Endodermal cell (in vitro differentiated cells): ENCODE measurements at regions not wholly inside any gene's neighbourhood (a gene's known extent, or its start where the extent isn't known, plus 50 kb on each side); places are given as distances from the start of the nearest gene placed in this dataset.

Experiments used
- DNase-seq: peaks from one replicate; pipeline ENCODE4 v3.0.0-alpha.2; 2017
- H3K27ac ChIP-seq: 2 replicates; pipeline ENCODE4 v1.5.1; 2013; ENCODE audit warnings: mild to moderate bottlenecking, low read depth, low read length, moderate library complexity
- H3K27me3 ChIP-seq: 2 replicates; pipeline ENCODE4 v1.6.1; 2013; ENCODE audit warnings: mild to moderate bottlenecking, low read length, moderate library complexity; ENCODE audit not compliant: insufficient read depth, control insufficient read depth, poor library complexity, severe bottlenecking
- H3K36me3 ChIP-seq: 2 replicates; pipeline ENCODE4 v1.7.0; 2013; ENCODE audit warnings: mild to moderate bottlenecking, low read length, moderate library complexity; ENCODE audit not compliant: control insufficient read depth, insufficient read depth
- H3K4me1 ChIP-seq: one replicate; pipeline ENCODE4 v1.7.0; 2013; ENCODE audit warnings: low read length; ENCODE audit not compliant: control insufficient read depth, insufficient read depth
- H3K4me3 ChIP-seq: 2 replicates; pipeline ENCODE4 v1.5.1; 2013; ENCODE audit warnings: mild to moderate bottlenecking, low read length, moderate library complexity
- H3K9ac ChIP-seq: 2 replicates; pipeline ENCODE4 v1.6.1; 2013; ENCODE audit warnings: mild to moderate bottlenecking, low read length, moderate library complexity; ENCODE audit not compliant: poor library complexity, severe bottlenecking; ENCODE audit errors: extremely low read depth
- H3K9me3 ChIP-seq: 2 replicates; pipeline ENCODE4 v1.6.1; 2013; ENCODE audit warnings: mild to moderate bottlenecking, low read length, moderate library complexity; ENCODE audit not compliant: control insufficient read depth
- H3K27ac Mint-ChIP-seq: 2 replicates; pipeline ENCODE4 v1.8.0; 2020; ENCODE audit warnings: mixed read lengths
- H3K27me3 Mint-ChIP-seq: 2 replicates; pipeline ENCODE4 v1.8.0; 2021; ENCODE audit warnings: mild to moderate bottlenecking, mixed read lengths; ENCODE audit not compliant: insufficient read depth
- H3K36me3 Mint-ChIP-seq: 2 replicates; pipeline ENCODE4 v1.8.0; 2020; ENCODE audit warnings: low read depth, mixed read lengths
- H3K4me1 Mint-ChIP-seq: 2 replicates; pipeline ENCODE4 v1.8.0; 2020; ENCODE audit warnings: mixed read lengths
- H3K4me3 Mint-ChIP-seq: 2 replicates; pipeline ENCODE4 v1.8.0; 2020; ENCODE audit warnings: mild to moderate bottlenecking, moderate library complexity, mixed read lengths
- H3K9me3 Mint-ChIP-seq: 2 replicates; pipeline ENCODE4 v1.8.0; 2020; ENCODE audit warnings: mild to moderate bottlenecking, mixed read lengths
- WGBS, 2 experiments: methylation state at CpG; one replicate each; pipeline versions ENCODE4 v1.1.5 to v1.1.7; 2013; ENCODE audit warnings: missing lambda C conversion rate in 2 of 2, mixed read lengths in 1 of 2; ENCODE audit not compliant: insufficient coverage in 1 of 2, insufficient read length in 1 of 2; 5-methylcytosine and 5-hydroxymethylcytosine counted together
- TF ChIP-seq, protein P1 (sequence below): fragments of 200-600 bp; sonication (generic); conservative IDR thresholded peaks from 2 replicates; pipeline ENCODE4 v1.5.0; 2021; ENCODE audit warnings: antibody characterized with exemption, mild to moderate bottlenecking

DNA sequence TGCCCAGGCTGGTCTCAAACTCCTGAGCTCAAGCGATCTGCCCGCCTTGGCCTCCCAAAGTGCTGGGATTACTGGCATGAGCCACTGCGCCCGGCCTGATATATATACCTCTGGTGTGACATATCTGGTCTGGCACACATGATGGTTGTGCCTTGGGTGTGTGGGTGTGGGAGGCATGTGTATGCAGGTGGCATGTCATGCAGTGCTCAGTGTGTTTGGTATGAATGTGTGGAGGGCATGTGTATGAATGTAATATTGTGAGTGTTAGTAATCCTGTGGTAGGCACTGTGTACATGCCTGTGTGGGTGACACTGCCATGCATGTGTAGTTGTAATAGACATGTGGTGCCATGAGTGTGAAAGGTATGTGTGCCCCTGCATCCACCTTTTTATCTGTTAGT, 179.3 kb upstream of the GOT2 start:
- no peak for DNase-seq
- H3K9me3 ChIP-seq: no peaks in the 10 kb centered on the region
- no peak overlapping the region for H3K4me3 ChIP-seq
- H3K4me1 Mint-ChIP-seq: peaks cover 10% of the 10 kb centered on the region
- H3K27me3 Mint-ChIP-seq: no peaks in the 10 kb centered on the region
- H3K4me3 Mint-ChIP-seq: no peak overlapping the region
- no peak overlapping the region for H3K9ac ChIP-seq
- no peak overlapping the region for H3K27ac ChIP-seq
- TF ChIP-seq, protein P1, sequence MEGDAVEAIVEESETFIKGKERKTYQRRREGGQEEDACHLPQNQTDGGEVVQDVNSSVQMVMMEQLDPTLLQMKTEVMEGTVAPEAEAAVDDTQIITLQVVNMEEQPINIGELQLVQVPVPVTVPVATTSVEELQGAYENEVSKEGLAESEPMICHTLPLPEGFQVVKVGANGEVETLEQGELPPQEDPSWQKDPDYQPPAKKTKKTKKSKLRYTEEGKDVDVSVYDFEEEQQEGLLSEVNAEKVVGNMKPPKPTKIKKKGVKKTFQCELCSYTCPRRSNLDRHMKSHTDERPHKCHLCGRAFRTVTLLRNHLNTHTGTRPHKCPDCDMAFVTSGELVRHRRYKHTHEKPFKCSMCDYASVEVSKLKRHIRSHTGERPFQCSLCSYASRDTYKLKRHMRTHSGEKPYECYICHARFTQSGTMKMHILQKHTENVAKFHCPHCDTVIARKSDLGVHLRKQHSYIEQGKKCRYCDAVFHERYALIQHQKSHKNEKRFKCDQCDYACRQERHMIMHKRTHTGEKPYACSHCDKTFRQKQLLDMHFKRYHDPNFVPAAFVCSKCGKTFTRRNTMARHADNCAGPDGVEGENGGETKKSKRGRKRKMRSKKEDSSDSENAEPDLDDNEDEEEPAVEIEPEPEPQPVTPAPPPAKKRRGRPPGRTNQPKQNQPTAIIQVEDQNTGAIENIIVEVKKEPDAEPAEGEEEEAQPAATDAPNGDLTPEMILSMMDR: no peak
- H3K4me1 ChIP-seq: no peaks in the 10 kb centered on the region
- H3K27me3 ChIP-seq: no peaks in the 10 kb centered on the region
- peaks cover 27% of the 10 kb centered on the region for H3K9me3 Mint-ChIP-seq
- 90 to 95% methylated on average over 4 of the region's 4 CpGs for WGBS, 2 experiments
- no peaks in the 10 kb centered on the region for H3K36me3 ChIP-seq
- H3K27ac Mint-ChIP-seq: peak overlapping the region; percentile 61
- no peaks in the 10 kb centered on the region for H3K36me3 Mint-ChIP-seq

DNA sequence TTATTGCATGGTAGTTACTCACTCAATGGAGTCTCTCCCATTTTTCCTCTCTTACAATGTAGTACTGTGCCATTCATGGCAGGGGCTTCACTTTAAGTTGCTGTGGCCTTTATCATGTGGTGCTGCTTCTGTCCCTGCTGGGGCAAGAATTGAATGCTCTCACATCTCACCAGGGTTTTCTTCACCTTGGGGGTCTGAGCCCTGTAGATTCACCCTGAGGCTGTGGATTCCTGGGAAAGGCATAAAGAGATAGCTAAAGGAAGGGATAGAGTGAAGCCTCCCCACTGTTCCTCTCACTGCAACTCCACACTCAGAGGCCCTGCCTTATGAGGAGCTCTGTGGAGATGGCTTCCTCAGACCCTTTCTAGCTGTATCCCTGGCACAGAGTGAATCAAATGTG, 178.5 kb upstream of the GOT2 start:
- Histone ChIP-seq H3K36me3 (no peaks in the 10 kb centered on the region), H3K4me1 (no peaks in the 10 kb centered on the region), H3K27me3 (no peaks in the 10 kb centered on the region), H3K27ac (no peak overlapping the region), H3K4me3 (no peak overlapping the region), H3K9me3 (no peaks in the 10 kb centered on the region), H3K9ac (no peak overlapping the region)
- Mint-ChIP-seq H3K9me3 (peaks cover 24% of the 10 kb centered on the region), H3K27me3 (no peaks in the 10 kb centered on the region), H3K27ac (no peak overlapping the region), H3K4me1 (peaks cover 10% of the 10 kb centered on the region), H3K4me3 (no peak overlapping the region), H3K36me3 (no peaks in the 10 kb centered on the region)
- TF ChIP-seq, protein P1: no peak
- DNase-seq: peak; percentile 45

DNA sequence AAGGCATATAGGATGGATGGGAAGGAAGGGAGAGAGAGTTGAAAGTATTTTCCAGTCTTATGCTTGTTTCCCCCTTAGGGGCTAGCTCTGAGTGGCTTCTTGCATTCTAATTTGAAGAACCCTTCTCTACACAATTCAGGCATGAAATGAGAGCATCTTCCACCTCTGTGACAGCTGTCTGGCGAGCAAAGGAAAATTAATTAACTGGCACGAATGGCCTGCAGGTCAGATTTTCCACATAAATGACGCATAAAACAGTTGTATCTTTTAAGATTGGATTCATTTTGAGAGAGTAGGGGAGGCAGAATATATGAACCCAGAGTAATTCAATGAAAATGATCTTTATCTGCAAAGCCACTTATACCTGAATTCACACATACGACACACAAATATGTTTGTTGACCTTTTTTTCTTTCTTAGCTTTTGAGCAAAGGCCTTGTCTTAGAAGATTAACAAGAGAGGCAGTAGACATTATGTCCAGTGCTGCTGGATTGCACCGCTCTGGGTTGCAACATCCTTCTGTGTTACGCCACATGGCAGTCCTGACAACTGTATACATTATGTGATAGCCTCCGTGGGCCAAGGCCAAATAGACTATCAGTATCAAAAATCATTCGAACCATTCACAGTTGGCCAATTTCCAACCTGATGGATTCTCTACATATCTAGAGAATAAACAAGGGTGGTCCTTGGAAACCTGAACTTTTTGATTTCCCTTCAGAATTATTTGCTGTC, 173.0 kb upstream of the GOT2 start:
- H3K4me3 Mint-ChIP-seq: no peak overlapping the region
- TF ChIP-seq, protein P1: no peak
- no peaks in the 10 kb centered on the region for H3K9me3 Mint-ChIP-seq
- H3K36me3 ChIP-seq: no peaks in the 10 kb centered on the region
- WGBS, 2 experiments: 91 to 92% methylated on average over 7 to 8 of the region's 8 CpGs
- H3K4me3 ChIP-seq: no peak overlapping the region
- H3K27me3 Mint-ChIP-seq: no peaks in the 10 kb centered on the region
- no peaks in the 10 kb centered on the region for H3K27me3 ChIP-seq
- no peak overlapping the region for H3K27ac Mint-ChIP-seq
- peaks cover 1% of the 10 kb centered on the region for H3K4me1 Mint-ChIP-seq
- no peak overlapping the region for H3K9ac ChIP-seq
- no peaks in the 10 kb centered on the region for H3K9me3 ChIP-seq
- H3K27ac ChIP-seq: no peak overlapping the region
- H3K4me1 ChIP-seq: no peaks in the 10 kb centered on the region
- no peaks in the 10 kb centered on the region for H3K36me3 Mint-ChIP-seq
- DNase-seq: no peak
